GM18951 (cell line): ENCODE measurements at regions not wholly inside any gene's neighbourhood (a gene's known extent, or its start where the extent isn't known, plus 50 kb on each side); places are given as distances from the start of the nearest gene placed in this dataset.

Experiments used
- POLR2A ChIP-seq: IDR thresholded peaks from 4 replicates; pipeline ENCODE4 v1.6.1; 2011; ENCODE audit warnings: mild to moderate bottlenecking; ENCODE audit not compliant: insufficient read length, insufficient read depth; ENCODE audit errors: extremely low read depth
- in situ Hi-C: fragments of 300-500 bp; cut with MboI; formaldehyde crosslinking; loops from one replicate; pipeline ENCODE4 v1.12.0; 2022; ENCODE audit warnings: low sequenced_read_pairs, mixed read lengths, inconsistent platforms; ENCODE audit not compliant: unreplicated experiment

DNA sequence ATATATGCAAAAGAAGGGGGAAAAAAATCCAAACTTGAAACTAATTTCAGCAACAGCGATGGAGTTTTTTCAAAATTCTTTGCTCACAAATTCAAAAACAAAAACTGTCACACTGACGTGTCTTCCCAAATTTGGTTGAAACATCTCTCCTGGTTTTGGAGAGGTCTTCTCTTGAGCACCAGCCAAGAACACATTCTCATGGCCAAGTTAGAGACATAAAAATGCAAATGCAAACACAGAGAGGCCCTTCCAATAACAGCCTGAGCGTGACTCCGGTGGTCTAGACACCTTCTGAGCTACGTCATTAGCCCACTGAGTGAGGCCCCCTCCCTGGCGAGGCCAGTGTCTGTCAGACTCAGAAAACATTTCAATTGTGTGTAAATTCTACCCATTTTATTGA, 436.0 kb upstream of the PROK2 start:
- in situ Hi-C loops: no loop called here

DNA sequence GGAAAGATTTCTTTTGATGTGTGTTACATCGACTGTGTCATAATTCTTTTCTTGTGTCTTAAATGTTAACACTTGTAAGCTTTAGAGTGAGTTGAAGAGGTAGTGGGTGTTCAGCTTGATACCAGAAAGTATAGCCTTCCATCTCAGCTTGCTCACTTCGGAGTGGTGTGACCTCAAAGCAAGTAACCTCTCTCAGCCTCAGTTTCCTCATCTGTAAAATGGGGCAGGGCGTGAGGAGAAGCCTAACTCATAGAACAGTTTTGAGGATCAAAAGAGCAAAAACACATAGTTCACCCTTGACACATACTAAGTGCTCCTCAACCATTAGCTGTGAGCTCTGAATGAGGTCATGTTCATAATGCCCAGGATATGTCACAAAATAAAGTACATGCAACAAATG, 434.8 kb upstream of the PROK2 start:
- in situ Hi-C loops: no loop called here
- no peak for TF ChIP-seq POLR2A

More for the DNA sequence above, 436.0 kb upstream of the PROK2 start:
- no peak for TF ChIP-seq POLR2A

DNA sequence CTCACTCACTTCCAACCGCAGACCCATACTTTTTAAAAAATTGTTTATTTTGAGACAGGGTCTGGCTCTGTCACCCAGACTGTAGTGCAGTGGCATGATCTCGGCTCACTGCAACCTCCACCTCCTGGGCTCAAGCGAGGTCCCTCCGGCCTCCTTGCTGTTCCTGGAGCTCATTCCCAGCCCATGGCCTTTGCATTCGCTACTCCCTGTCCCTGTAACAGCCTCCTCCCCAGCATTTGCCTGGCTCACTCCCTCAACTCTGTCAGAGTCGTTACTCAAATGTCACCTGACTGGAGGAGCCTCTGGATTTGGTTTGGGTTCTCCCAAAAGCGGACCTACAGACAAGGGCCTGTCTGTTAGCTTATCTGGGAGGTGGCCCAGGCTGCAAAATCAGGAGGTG, 432.6 kb upstream of the PROK2 start:
- in situ Hi-C loops: no loop called here
- no peak for TF ChIP-seq POLR2A

DNA sequence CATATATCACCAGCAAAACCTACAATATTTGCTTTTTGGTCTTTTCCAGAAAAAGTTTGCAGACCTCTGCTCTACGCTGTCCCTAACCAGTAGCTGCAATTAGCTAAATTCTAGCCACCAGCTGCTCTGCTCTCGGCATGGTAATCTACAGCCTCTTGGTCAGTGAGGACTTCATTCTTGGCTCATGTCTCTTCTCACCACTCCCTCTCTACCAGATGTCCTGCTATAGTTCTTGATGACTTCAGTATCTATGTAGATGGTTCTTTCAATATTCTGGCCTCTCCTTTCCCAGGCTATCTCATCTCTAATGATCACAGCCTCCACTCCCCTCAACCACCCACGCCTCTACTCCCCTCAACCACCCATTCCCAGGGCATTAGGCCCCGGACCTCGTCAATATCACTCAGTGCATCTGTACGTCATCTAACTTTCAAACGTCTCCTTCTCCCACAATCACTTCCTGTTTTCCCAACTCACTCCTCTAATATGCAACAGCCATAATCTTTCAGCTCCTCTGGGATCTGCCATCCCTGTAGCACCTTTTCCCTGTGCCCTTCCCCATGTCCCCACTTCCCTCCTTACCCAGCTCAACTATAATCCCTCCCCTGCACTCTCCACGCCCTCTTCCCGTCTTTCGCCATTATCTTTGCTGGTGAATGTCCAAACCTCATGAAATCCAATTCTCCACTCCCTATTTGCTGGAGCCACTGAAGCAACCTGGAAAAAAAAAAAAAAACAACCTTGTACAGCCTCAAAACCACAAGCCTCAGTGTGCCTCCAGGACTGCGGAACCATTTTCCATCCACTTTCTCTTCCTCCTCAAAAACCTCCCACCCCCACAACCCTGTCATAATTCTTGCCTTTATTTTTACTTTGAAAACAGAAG, 429.4 kb upstream of the PROK2 start:
- no peak for TF ChIP-seq POLR2A
- in situ Hi-C loops: no loop called here

DNA sequence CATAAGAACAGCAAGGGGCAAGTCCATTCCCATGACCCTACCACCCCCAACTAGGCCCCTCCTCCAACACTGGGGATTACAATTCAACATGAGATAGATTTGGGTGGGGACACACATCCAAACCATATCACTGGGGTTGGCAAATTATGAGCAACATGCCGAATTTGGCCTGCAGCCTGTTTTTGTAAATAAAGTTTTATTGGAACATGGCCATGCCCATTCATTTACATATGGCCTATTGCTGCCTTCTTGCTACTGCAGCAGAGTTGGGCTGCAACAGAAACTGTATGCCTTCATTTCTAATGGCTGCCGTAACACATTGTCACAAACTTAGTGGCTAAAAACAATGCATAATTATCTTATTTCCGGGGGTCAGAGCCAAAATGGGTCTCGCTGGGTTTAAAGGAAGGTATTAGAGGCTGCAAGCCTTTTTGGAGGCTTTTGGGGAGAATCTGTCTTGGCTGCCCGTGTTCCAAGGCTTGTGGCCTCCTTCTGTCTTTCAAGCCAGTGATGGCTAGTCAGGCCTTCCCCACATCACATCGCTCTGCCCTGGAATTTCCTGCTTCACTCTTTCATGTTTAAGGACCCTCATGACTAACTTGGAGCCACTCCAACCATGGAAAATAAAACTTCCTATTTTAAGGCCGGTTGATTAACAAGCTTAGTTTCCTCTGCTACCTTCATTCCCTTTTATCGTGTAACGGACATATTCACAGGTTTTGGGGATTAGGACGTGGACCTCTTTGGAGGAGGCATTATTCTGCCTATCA, 428.5 kb upstream of the PROK2 start:
- in situ Hi-C loops: no loop called here
- no peak for TF ChIP-seq POLR2A

DNA sequence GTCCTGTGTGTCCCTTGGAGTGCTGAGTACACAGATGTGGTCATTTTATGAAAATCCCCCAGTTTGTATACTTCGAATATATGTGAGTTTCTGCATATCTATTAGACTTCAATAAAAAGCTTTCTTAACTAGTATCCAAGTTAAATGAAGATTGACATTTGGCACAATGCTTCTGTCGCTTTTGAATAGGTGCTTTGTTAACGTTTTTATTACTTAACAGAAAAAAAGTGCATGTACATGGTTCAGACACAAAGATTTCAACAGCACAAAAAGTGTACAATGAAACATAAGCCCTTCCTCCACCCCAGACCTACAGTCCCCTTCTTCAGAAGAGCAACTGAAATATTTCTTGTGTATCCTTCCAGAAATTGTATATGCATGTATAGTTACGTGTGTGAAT, 427.4 kb upstream of the PROK2 start:
- in situ Hi-C loops: no loop called here
- no peak for TF ChIP-seq POLR2A

DNA sequence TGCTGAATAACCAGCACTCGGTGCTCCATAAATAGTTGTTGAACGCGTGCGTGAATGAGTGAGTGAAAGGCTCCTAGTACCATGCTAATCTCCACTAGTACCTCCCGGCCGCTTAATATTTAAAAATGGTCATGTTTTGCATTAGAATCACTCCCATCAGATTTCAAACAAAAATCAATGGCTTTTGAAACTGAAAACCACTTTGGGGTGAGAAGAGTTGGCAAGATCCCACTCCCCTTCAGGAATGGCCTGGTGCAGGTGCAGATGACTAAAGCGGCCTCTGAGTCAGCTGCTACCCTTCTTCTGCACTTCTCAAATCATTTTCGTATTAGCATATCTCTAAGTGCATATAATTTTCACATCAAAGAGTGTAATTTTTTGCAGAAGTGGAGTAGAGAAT, 425.3 kb upstream of the PROK2 start:
- in situ Hi-C loops: no loop called here
- TF ChIP-seq POLR2A: no peak

DNA sequence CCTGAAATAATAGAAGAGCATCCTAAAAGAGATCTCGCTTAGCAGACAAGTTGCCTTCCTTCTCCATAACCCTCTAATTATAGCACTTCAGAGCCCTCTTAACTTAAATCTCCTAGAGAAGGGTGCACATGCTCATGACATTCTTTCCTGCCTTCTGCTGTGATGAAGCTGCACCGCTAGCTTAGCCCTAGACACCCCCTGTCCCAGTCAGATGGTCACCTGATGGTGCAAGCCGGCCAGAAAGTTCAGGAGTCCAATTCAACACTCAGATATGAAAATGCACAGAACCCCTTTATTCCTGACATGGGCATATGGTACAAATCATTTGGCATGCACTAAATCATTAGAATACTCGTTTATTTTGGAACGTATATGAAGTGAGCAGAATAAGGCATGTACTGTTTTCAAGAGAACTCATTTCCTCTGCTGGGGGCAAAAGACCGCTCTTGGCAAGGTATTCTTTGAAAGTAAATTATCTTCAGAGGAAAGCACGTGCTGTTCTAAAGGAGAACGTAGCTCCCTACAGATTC, 420.4 kb upstream of the PROK2 start:
- in situ Hi-C loops: no loop called here
- TF ChIP-seq POLR2A: no peak

DNA sequence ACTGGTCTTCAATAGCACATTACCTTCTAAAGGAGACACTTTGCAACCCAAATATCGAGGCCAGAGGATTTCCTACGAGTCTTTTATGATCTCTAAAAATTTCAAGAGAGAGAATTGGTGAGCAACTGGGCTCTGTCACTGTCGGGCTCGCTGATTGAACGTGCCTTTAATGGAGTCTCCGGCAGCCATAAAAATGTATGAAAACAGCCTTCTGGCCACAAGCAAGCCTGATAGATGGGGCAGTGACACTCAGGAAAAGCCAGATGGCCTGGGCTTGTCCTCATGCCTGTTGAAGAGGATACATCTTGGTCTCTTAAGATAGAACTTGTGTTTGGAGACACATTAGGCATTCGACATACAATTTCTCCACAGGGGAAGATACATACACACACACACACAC, 419.5 kb upstream of the PROK2 start:
- in situ Hi-C loops: no loop called here
- TF ChIP-seq POLR2A: no peak

DNA sequence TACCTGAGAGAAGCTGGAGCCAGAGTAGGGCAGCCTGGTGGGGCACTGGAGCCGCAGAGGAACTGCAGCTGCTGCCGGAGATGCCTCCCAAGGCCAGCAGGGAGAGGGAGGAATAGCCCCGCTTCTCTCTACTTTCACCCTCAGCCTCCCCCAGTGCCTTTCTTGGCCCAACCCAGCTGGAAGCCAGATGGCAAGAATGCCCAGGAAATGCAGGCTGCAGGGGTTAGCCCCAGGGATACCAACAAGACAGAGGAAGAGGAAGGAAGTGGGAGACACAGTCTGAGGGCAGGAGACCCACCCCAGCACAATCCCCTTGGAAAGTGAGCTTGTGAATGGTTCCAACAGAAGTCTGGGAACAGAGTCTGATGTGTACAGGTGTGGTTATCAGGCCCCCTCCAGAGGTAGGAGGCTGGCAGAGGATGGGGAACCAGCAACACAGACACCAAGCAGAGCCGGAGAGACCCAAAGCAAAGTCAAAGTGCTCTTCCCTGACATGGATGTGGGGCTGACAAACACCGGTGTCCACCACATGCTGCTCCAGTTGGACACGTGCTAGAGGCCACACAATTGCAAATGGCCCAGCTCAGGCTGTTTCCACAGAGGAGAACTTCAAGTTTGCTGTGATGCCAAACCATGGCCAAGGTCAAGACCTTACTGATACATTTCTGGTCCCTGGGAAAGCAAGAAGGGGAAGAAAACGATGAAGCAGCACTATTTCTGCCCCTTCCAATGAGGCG, 418.8 kb upstream of the PROK2 start:
- in situ Hi-C loops: no loop called here

DNA sequence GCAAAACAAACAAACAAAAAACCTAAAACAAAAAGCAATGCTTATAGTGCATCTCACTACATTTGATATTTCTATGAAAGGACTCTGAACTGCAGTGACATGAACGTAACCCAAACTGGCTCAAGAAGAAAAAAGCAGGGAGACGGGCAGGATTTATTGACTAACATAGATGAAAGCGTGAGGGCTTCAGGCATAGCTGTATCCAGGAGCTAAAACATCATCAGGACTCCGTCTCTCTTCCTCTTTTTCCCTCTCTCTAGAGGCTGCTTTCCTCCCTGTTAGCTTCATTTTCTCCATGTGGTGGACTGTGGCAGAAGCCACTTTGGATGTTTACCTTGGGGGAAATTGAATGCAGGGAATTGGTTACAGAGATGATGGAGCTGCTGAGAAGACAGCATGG, 418.2 kb upstream of the PROK2 start:
- in situ Hi-C loops: no loop called here
- TF ChIP-seq POLR2A: no peak

More for the DNA sequence above, 418.8 kb upstream of the PROK2 start:
- TF ChIP-seq POLR2A: no peak

DNA sequence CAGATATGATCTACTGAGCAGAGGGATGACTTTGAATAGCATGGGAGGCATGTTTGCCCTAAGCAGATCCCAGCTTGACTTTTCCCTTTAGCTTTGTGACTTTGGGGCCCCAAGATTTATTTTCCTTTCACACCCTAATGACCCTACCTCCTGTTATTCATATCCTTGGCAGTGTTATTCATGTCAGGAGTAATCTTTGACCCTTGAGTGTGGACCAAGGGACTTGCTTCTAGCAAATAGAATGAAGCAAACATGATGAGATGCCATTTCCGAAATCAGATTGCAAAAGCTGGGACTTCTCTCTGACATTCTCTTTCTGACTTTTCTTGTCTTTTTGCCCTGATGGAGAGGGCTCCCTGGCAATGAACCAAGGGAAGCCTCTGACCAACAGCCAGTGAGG, 415.4 kb upstream of the PROK2 start:
- TF ChIP-seq POLR2A: no peak
- in situ Hi-C loops: no loop called here

DNA sequence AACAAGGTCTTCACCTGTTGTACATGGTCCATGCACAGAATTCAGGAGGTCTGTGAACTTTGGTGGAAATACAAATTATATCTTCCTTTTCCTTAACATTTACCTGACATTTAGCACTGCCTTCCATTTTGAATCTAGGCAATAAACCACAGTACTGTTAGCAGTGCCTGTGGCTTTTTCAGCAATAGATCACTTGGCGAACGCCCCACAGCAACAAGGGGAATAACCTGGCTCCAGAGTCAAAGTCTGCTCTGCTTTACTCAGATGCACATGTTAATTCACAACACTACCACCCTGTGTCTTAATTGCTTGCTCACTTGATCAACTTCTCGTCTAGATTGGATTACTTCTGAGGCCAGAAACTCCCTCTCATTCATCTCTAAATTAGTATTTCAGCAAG, 414.6 kb upstream of the PROK2 start:
- in situ Hi-C loops: no loop called here
- TF ChIP-seq POLR2A: no peak
